GM21737 (cell line): ENCODE measurements at regions not wholly inside any gene's neighbourhood (a gene's known extent, or its start where the extent isn't known, plus 50 kb on each side); places are given as distances from the start of the nearest gene placed in this dataset.
A peak's percentile ranks its signal among the peaks of the same experiment; 100 is the strongest.
"Not testable (repeated sequence)": the region's sequence is repeated elsewhere in the genome, so short reads cannot be mapped to it uniquely, and the experiment has no call there.

Source experiments
- ATAC-seq: cut with Tn5 transposase; IDR thresholded peaks from one replicate; pipeline ENCODE4 v1.9.1; 2021; ENCODE audit warnings: mild to moderate bottlenecking, moderate library complexity; ENCODE audit not compliant: unreplicated experiment

- no peak for ATAC-seq
Measured at GRCh38 chr17:14451729-14452191, 150.9 kb downstream of the HS3ST3B1 start.

DNA sequence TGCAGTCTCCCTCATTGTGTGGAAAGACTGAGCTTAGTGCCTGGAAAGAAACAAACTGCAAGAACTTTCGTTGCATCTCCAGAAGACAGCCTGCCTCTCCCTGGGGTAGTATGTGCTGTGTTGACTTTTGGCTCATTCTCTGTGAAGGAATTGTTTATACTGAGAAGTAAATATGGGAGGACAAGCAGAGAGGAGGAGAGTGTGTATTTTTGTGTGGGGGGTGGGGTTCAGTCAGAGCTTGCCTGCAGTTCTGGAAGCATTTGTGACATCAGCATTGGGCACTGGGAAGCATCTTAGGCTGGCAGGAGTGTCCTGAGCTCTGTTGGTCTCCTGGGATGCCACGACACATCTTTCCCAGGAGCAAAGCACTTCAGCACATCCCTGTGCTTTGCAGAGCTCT is 147.9 kb downstream of the HS3ST3B1 start:
- ATAC-seq: no peak

DNA sequence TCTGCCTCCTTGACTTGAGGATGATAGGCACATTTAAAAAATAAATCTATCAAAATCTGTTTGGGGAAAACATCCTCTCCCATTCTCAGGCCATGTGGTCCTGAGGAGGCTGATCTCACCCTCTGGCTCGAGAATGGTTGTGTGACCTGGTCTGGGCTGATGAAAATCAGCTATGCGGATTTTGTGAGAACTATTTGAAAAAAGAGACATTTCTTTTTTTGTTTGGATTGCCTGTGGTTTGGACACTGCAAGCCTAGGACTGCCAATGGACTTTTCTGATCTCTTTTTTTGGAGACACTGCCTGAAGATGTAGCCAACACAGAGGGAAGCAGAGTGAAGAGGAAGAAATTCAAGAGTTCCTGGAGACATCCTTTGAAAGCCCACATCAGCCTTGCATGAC is 145.9 kb downstream of the HS3ST3B1 start:
- ATAC-seq: no peak

DNA sequence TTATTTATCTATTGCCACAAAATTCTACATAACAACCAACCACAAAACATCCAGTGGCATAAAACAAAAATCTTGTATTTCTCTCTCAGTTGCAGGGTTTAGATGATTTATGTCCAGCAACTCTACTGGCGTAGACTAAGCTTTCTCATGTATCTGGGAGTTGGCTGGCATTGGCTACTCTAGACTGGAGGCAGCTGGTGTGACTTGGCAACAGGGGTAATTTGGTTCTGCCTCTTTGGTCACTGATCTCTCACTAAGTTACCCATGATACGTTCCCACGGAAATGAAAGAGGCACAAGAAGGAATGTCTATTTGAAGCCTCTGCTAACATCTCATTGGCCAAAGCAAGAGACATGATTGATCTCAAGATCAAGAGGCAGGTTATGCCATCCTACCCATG is 144.0 kb downstream of the HS3ST3B1 start:
- no peak for ATAC-seq

- ATAC-seq: no peak
Measured at GRCh38 chr17:14442798-14443528, 142.1 kb downstream of the HS3ST3B1 start.

GRCh38 chr17:14437176-14437575 is 136.3 kb downstream of the HS3ST3B1 start:
- no peak for ATAC-seq

DNA sequence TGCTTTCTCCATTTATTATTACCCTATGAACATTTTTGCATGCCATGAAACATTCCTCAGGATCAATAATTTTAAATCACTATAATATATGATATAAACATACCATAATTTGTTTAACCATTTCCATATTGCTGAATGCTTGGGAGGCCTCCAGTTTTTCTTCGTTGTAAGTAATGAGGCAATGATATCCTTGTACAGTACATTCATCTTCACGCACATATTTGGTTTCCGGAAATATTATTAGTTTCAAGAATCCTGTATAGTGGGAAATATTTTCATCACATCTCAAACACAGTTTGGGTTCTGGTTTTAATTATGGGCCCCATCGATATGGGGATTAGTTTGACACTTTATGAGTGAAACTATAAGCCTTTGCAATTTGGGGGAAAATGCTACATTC is 135.4 kb downstream of the HS3ST3B1 start:
- no peak for ATAC-seq

- peak; percentile 93 for ATAC-seq
Measured at GRCh38 chr17:14434506-14434905, 133.6 kb downstream of the HS3ST3B1 start.

GRCh38 chr17:14432079-14432478 is 131.2 kb downstream of the HS3ST3B1 start:
- ATAC-seq: no peak

- no peak for ATAC-seq
Measured at GRCh38 chr17:14429084-14429483, 128.2 kb downstream of the HS3ST3B1 start.

GRCh38 chr17:14428648-14429029 is 127.8 kb downstream of the HS3ST3B1 start:
- peak; percentile 51 for ATAC-seq

GRCh38 chr17:14427900-14428647 is 127.2 kb downstream of the HS3ST3B1 start:
- peak; percentile 85 for ATAC-seq

GRCh38 chr17:14423156-14423555 is 122.3 kb downstream of the HS3ST3B1 start:
- not testable (repeated sequence) for ATAC-seq

DNA sequence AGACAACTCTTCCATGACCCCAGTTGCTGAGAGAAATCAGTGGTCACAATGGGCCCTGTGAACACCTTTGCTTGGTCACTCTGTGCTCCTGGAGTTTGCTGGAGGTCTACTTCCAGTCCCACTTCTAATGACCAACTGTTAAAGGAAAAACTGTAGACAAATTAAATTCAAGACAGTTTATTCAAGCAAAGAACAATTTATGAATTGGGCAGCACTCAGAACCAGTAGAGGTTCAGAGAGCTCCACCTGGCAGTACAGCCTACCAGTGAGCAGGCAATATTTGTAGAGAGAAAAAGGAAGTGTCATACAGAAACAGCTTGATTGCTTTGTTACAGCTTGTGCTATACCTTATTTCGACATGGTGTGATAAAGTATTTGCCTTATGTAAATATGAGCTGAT is 116.5 kb downstream of the HS3ST3B1 start:
- no peak for ATAC-seq

- ATAC-seq: no peak
Measured at GRCh38 chr17:14409292-14409691, 108.4 kb downstream of the HS3ST3B1 start.

DNA sequence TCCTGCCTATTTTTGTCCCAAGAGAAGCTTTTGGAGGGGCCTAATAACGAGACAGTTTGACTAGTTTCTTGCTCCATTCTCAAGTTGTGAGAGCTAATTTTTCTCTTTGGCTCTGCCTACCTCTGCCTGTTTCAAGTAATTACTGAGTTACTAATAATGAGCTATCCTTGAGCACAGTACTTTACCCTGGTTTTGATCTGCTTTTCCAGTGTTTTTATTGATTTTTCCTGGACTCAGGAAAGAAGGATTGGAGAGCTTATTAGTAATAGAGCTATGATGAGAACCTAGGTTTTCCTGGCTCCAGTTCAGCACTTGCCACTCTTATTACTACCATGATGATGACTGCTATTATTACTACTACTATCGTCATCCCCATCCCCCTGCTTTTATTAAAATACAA is 106.7 kb downstream of the HS3ST3B1 start:
- no peak for ATAC-seq

GRCh38 chr17:14405189-14405588 is 104.3 kb downstream of the HS3ST3B1 start:
- no peak for ATAC-seq
